Liver (tissue), 8 donors: ENCODE measurements at regions not wholly inside any gene's neighbourhood (a gene's known extent, or its start where the extent isn't known, plus 50 kb on each side); places are given as distances from the start of the nearest gene placed in this dataset.

ENCODE experiments used
- DNase-seq: peaks from one replicate; pipeline ENCODE4 v3.0.0-alpha.2; 2017; ENCODE audit warnings: low spot score
- H3K27ac ChIP-seq, 2 donors: one replicate each; pipeline ENCODE4 v1.7.0; 2013; ENCODE audit warnings: inconsistent platforms in 2 of 2, low read length in 2 of 2, control low read depth in 1 of 2, low read depth in 1 of 2, mild to moderate bottlenecking in 1 of 2
- H3K27me3 ChIP-seq, 4 donors: one replicate each; pipeline versions ENCODE4 v1.6.1 to v1.7.0; 2013; ENCODE audit warnings: low read length in 3 of 4, inconsistent platforms in 1 of 4, mild to moderate bottlenecking in 1 of 4, moderate library complexity in 1 of 4; ENCODE audit not compliant: control insufficient read depth in 4 of 4, insufficient read depth in 4 of 4
- H3K36me3 ChIP-seq, 4 donors: one replicate each; pipeline versions ENCODE4 v1.6.1 to v1.7.0; 2013; ENCODE audit warnings: low read length in 3 of 4, mild to moderate bottlenecking in 3 of 4, low read depth in 1 of 4, moderate library complexity in 1 of 4; ENCODE audit not compliant: control insufficient read depth in 4 of 4, insufficient read depth in 3 of 4
- H3K4me1 ChIP-seq, 4 donors: one replicate each; pipeline versions ENCODE4 v1.6.1 to v1.7.0; 2013; ENCODE audit warnings: low read length in 3 of 4, mild to moderate bottlenecking in 3 of 4, moderate library complexity in 1 of 4; ENCODE audit not compliant: control insufficient read depth in 4 of 4, insufficient read depth in 4 of 4
- H3K4me3 ChIP-seq, 3 donors: one replicate each; pipeline versions ENCODE4 v1.6.1 to v1.7.0; 2013; ENCODE audit warnings: low read length in 3 of 3, control low read depth in 1 of 3, low read depth in 1 of 3, mild to moderate bottlenecking in 1 of 3
- H3K9ac ChIP-seq, 2 donors: one replicate each; pipeline ENCODE4 v1.7.0; 2013; ENCODE audit warnings: low read length in 2 of 2, mild to moderate bottlenecking in 2 of 2, moderate library complexity in 2 of 2, control low read depth in 1 of 2, low read depth in 1 of 2
- H3K9me3 ChIP-seq, 4 donors: one replicate each; pipeline versions ENCODE4 v1.6.1 to v1.7.0; 2013; ENCODE audit warnings: low read length in 3 of 4; ENCODE audit not compliant: control insufficient read depth in 4 of 4
- CTCF ChIP-seq: fragments of 150-350 bp; IDR thresholded peaks from 2 replicates; pipeline ENCODE4 v1.5.1; 2017; ENCODE audit warnings: improper control_type of control experiment, low read depth, low read length; ENCODE audit not compliant: missing input control
- EGR1 ChIP-seq, 2 donors: IDR thresholded peaks; 2 replicates each; pipeline ENCODE4 v1.6.1; 2016 to 2018; ENCODE audit warnings: antibody characterized with exemption in 2 of 2, low read depth in 2 of 2
- FOXA1 ChIP-seq: IDR thresholded peaks from 2 replicates; pipeline ENCODE4 v1.6.1; 2016; ENCODE audit warnings: antibody characterized with exemption
- HNF4G ChIP-seq: IDR thresholded peaks from 2 replicates; pipeline ENCODE4 v1.6.1; 2016; ENCODE audit warnings: antibody characterized with exemption
- MAX ChIP-seq: IDR thresholded peaks from 2 replicates; pipeline ENCODE4 v1.6.1; 2016; ENCODE audit warnings: antibody characterized with exemption
- NR2F2 ChIP-seq: IDR thresholded peaks from 2 replicates; pipeline ENCODE4 v1.6.1; 2016; ENCODE audit warnings: antibody characterized with exemption
- SP1 ChIP-seq: IDR thresholded peaks from 2 replicates; pipeline ENCODE4 v1.6.1; 2018; ENCODE audit warnings: antibody characterized with exemption, mild to moderate bottlenecking
- YY1 ChIP-seq: IDR thresholded peaks from 2 replicates; pipeline ENCODE4 v1.6.1; 2016; ENCODE audit warnings: antibody characterized with exemption, mild to moderate bottlenecking
- WGBS: extraction: QIAGEN DNeasy Blood & Tissue Kit; methylation state at CpG from one replicate; pipeline ENCODE4 v1.1.7; 2013; 5-methylcytosine and 5-hydroxymethylcytosine counted together
- TF ChIP-seq, protein P1 (sequence below): IDR thresholded peaks from 2 replicates; pipeline ENCODE4 v1.6.1; 2016; ENCODE audit warnings: antibody characterized with exemption
- TF ChIP-seq, protein P2 (sequence below): IDR thresholded peaks from 2 replicates; pipeline ENCODE4 v1.6.1; 2016; ENCODE audit warnings: antibody characterized with exemption, mild to moderate bottlenecking
- donor health status: healthy.
- donor health status: healthy.
- donor health status: healthy.
- donor health status: healthy.
- donor health status: healthy.

DNA sequence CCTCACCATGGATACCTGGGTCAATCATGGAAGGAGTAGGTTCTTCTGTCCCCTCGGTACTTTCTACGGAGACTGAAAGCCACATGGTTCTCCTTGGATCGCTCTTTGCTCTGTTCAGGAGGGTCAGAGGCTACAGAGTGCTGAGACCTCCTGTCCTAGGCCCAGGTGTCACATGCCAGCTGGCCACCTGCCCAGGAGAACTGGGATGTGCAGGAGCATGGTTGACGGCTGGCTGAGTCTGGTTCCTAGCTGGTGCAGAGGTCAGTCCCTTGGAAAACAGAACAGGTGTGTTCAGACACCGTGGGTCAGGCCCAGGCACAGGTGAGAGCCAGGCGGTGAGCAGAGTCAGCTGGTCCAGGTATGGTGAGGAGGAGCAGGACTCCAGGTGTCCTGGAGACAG is 416.3 kb downstream of the IRX1 start:
- Histone ChIP-seq H3K9ac (no peak overlapping the region), H3K36me3 (no peaks in the 10 kb centered on the region), H3K27me3 (no peaks in the 10 kb centered on the region), H3K4me3 (no peak overlapping the region), H3K27ac (no peak overlapping the region), H3K4me1 (no peaks in the 10 kb centered on the region), H3K9me3 (no peaks in the 10 kb centered on the region)
- no peak for TF ChIP-seq FOXA1
- TF ChIP-seq MAX = no peak
- TF ChIP-seq HNF4G = no peak
- TF ChIP-seq, protein P1, sequence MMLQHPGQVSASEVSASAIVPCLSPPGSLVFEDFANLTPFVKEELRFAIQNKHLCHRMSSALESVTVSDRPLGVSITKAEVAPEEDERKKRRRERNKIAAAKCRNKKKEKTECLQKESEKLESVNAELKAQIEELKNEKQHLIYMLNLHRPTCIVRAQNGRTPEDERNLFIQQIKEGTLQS = no peak
- TF ChIP-seq YY1 = no peak
- no peak for TF ChIP-seq EGR1 (IDR thresholded peaks at IDR 0.05; ENCODE audit: low read depth in 2 of 2)
- TF ChIP-seq, protein P2, sequence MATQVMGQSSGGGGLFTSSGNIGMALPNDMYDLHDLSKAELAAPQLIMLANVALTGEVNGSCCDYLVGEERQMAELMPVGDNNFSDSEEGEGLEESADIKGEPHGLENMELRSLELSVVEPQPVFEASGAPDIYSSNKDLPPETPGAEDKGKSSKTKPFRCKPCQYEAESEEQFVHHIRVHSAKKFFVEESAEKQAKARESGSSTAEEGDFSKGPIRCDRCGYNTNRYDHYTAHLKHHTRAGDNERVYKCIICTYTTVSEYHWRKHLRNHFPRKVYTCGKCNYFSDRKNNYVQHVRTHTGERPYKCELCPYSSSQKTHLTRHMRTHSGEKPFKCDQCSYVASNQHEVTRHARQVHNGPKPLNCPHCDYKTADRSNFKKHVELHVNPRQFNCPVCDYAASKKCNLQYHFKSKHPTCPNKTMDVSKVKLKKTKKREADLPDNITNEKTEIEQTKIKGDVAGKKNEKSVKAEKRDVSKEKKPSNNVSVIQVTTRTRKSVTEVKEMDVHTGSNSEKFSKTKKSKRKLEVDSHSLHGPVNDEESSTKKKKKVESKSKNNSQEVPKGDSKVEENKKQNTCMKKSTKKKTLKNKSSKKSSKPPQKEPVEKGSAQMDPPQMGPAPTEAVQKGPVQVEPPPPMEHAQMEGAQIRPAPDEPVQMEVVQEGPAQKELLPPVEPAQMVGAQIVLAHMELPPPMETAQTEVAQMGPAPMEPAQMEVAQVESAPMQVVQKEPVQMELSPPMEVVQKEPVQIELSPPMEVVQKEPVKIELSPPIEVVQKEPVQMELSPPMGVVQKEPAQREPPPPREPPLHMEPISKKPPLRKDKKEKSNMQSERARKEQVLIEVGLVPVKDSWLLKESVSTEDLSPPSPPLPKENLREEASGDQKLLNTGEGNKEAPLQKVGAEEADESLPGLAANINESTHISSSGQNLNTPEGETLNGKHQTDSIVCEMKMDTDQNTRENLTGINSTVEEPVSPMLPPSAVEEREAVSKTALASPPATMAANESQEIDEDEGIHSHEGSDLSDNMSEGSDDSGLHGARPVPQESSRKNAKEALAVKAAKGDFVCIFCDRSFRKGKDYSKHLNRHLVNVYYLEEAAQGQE = no peak
- TF ChIP-seq NR2F2 = no peak
- no peak for TF ChIP-seq CTCF
- TF ChIP-seq SP1 = no peak
- DNase-seq = no peak
- WGBS = 75% methylated on average over 6 of the region's 6 CpGs

DNA sequence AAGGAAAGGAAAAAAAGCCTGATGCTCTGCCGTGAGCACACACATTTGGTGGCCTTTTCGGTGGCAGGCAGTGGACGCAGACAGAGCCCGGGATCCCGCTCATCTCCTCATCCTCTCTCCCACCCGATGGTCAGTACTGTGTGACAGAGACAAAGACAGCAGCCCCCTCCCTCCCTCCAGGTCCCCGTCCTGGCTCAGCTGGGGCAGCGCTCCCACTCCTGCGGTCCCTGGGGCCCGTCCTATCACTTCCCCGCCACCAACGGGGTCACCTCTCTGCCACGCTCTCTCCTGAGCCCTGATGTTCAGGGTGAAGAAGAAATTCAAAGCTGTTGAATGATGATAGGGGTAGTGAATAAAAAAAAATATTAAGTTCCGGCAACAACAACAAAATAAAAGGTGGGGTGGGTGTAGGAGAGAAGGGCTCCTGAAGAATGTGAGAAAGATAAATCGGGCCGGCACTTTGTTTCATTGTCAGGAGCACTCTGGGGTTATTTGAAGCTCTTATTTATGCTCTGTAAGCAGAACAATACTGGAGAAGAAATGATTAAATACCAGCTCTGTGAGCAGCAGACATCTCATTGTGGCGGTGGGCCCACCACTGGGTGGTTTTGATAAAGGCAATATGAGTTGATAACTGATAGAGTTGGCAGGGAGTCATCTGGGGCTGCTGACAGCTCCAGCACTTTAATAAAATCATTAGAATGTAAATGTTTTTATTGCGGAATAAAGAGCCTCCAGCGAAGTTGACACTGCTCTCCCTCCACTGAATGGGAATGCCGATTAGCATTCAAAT is 417.7 kb downstream of the IRX1 start:
- Histone ChIP-seq H3K4me3 (no peak overlapping the region), H3K36me3 (no peaks in the 10 kb centered on the region), H3K27me3 (no peaks in the 10 kb centered on the region), H3K4me1 (no peaks in the 10 kb centered on the region), H3K9me3 (no peaks in the 10 kb centered on the region), H3K27ac (no peak overlapping the region), H3K9ac (no peak overlapping the region)
- no peak for TF ChIP-seq NR2F2
- TF ChIP-seq EGR1 (IDR thresholded peaks at IDR 0.05; ENCODE audit: low read depth in 2 of 2) = no peak
- no peak for TF ChIP-seq CTCF
- WGBS = 61% methylated on average over 20 of the region's 20 CpGs
- no peak for DNase-seq
